ENCODE measurements at regions not wholly inside any gene's neighbourhood (a gene's known extent, or its start where the extent isn't known, plus 50 kb on each side); places are given as distances from the start of the nearest gene placed in this dataset.

DNA sequence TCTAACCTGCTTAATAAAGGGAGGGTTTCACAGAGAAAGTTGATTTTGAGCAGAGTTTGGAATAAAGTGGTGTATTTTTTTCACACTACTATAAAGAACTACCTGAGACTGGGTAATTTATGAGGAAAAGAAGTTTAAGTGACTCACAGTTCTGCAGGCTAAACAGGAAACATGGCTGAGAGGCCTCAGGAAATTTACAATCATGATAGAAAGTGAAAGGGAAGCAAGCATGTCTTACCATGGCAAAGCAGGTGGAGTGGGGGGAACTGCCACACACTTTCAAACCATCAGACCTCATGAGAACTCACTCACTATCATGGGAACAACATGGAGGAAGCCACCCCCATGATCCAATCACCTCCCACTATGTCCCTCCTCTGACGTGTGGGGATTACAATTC, 546.7 kb downstream of the EPHA4 start:
- Histone ChIP-seq H3K4me1 (ENCODE audit: control insufficient read depth, insufficient read depth, low read length) (no peaks in the 10 kb centered on the region), H3K36me3 (ENCODE audit: control insufficient read depth, insufficient read depth, low read length) (no peaks in the 10 kb centered on the region), H3K27me3 (ENCODE audit: control insufficient read depth, insufficient read depth, low read length) (no peaks in the 10 kb centered on the region), H3K9me3 (ENCODE audit: control insufficient read depth, insufficient read depth, low read length) (no peaks in the 10 kb centered on the region), H3K27ac (ENCODE audit: low read length) (no peak overlapping the region), H3K4me3 (ENCODE audit: low read length) (no peak overlapping the region)
- no peak for DNase-seq (ENCODE audit: low read depth, low spot score)
- WGBS (ENCODE audit: insufficient coverage, insufficient read length): no CpG with 5 or more reads among the region's 1 CpG

DNA sequence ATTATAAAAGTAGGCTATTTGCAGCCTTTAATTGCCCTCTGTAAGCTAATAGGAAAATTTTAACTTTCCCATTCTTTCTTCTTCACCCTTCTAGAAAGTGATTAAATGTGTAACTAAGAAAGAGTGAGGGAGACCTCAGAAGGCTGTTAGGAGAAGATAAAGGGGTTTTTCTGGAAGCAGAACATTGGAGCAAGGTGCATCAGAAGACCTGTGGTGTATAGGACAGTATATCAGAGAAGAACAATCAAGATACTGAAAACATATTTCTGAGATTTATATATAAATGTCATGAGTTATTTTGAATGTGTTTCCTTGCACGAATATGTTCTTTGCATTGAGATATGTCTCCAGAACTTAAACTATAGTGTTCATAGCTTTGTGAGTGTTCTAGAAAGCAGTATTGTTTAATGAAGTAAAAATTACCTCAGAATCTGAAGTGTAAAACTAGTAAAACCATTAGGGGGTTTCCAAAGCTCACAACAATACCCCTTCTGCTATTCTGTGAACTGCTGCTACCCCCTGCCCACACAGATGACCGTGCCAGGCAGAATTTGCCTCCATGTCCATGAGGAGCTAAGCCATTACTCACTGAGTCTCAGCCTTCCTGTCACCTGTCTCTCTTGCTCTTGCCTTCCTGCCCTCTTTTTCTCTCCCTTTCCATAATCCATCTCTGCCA, 537.9 kb downstream of the EPHA4 start:
- Histone ChIP-seq H3K36me3 (ENCODE audit: control insufficient read depth, insufficient read depth, low read length) (no peaks in the 10 kb centered on the region), H3K27me3 (ENCODE audit: control insufficient read depth, insufficient read depth, low read length) (no peaks in the 10 kb centered on the region), H3K4me3 (ENCODE audit: low read length) (no peak overlapping the region), H3K27ac (ENCODE audit: low read length) (no peak overlapping the region), H3K4me1 (ENCODE audit: control insufficient read depth, insufficient read depth, low read length) (no peaks in the 10 kb centered on the region), H3K9me3 (ENCODE audit: control insufficient read depth, insufficient read depth, low read length) (no peaks in the 10 kb centered on the region)
- no CpG with 5 or more reads among the region's 2 CpGs for WGBS (ENCODE audit: insufficient coverage, insufficient read length)
- DNase-seq (ENCODE audit: low read depth, low spot score): no peak

DNA sequence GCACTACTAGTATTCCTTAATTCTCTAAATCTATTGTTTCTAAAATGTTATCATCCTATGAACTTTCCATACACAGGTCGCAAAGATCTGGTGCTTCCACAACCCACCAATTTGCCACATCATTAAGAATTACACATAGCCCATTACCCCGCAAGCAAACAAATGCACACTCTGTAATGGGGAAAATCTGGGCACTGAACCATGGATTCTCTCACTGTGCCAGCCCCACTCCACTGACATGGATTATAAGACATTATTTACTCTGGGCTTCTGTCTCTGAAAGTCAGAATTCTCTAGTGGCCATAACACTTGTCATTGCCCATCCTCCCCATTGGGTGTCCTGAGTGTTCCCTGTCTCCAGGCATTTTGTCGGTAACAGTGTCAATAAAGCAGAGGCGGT, 537.1 kb downstream of the EPHA4 start:
- Histone ChIP-seq H3K4me3 (ENCODE audit: low read length) (no peak overlapping the region), H3K27me3 (ENCODE audit: control insufficient read depth, insufficient read depth, low read length) (no peaks in the 10 kb centered on the region), H3K4me1 (ENCODE audit: control insufficient read depth, insufficient read depth, low read length) (no peaks in the 10 kb centered on the region), H3K9me3 (ENCODE audit: control insufficient read depth, insufficient read depth, low read length) (no peaks in the 10 kb centered on the region), H3K36me3 (ENCODE audit: control insufficient read depth, insufficient read depth, low read length) (no peaks in the 10 kb centered on the region), H3K27ac (ENCODE audit: low read length) (no peak overlapping the region)
- no CpG with 5 or more reads among the region's 4 CpGs for WGBS (ENCODE audit: insufficient coverage, insufficient read length)
- no peak for DNase-seq (ENCODE audit: low read depth, low spot score)

GRCh38 chr2:221042926-221043325, 529.2 kb downstream of the EPHA4 start:
- no peaks in the 10 kb centered on the region for H3K9me3 ChIP-seq (ENCODE audit: control insufficient read depth, insufficient read depth, low read length)
- H3K36me3 ChIP-seq (ENCODE audit: control insufficient read depth, insufficient read depth, low read length): no peaks in the 10 kb centered on the region
- H3K4me3 ChIP-seq (ENCODE audit: low read length): no peak overlapping the region
- no peak overlapping the region for H3K27ac ChIP-seq (ENCODE audit: low read length)
- H3K27me3 ChIP-seq (ENCODE audit: control insufficient read depth, insufficient read depth, low read length): no peaks in the 10 kb centered on the region
- H3K4me1 ChIP-seq (ENCODE audit: control insufficient read depth, insufficient read depth, low read length): no peaks in the 10 kb centered on the region
- DNase-seq (ENCODE audit: low read depth, low spot score): no peak
- WGBS (ENCODE audit: insufficient coverage, insufficient read length): no CpG with 5 or more reads among the region's 6 CpGs

DNA sequence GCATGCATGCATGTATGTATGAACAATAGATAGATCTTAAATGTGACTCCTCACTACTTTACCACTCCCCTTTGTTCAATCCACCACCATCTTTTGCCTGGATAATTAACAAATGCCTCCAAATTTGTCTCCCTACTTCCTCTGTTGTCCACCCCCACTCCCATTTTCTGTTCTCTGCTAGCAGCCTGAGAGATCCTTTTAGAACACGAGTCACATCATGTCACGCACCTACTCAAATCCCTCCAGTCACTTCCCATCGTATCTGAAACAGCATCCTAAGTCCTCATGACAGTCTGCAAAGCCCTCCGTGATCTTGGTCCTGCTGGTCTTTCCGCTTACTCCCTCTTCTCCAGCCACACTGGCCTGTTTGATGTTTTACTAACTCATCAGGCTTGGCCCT, 527.3 kb downstream of the EPHA4 start:
- no peak overlapping the region for H3K4me3 ChIP-seq (ENCODE audit: low read length)
- WGBS (ENCODE audit: insufficient coverage, insufficient read length): no CpG with 5 or more reads among the region's 5 CpGs
- H3K4me1 ChIP-seq (ENCODE audit: control insufficient read depth, insufficient read depth, low read length): no peaks in the 10 kb centered on the region
- no peaks in the 10 kb centered on the region for H3K36me3 ChIP-seq (ENCODE audit: control insufficient read depth, insufficient read depth, low read length)
- H3K27me3 ChIP-seq (ENCODE audit: control insufficient read depth, insufficient read depth, low read length): no peaks in the 10 kb centered on the region
- H3K27ac ChIP-seq (ENCODE audit: low read length): no peak overlapping the region
- no peaks in the 10 kb centered on the region for H3K9me3 ChIP-seq (ENCODE audit: control insufficient read depth, insufficient read depth, low read length)
- no peak for DNase-seq (ENCODE audit: low read depth, low spot score)

DNA sequence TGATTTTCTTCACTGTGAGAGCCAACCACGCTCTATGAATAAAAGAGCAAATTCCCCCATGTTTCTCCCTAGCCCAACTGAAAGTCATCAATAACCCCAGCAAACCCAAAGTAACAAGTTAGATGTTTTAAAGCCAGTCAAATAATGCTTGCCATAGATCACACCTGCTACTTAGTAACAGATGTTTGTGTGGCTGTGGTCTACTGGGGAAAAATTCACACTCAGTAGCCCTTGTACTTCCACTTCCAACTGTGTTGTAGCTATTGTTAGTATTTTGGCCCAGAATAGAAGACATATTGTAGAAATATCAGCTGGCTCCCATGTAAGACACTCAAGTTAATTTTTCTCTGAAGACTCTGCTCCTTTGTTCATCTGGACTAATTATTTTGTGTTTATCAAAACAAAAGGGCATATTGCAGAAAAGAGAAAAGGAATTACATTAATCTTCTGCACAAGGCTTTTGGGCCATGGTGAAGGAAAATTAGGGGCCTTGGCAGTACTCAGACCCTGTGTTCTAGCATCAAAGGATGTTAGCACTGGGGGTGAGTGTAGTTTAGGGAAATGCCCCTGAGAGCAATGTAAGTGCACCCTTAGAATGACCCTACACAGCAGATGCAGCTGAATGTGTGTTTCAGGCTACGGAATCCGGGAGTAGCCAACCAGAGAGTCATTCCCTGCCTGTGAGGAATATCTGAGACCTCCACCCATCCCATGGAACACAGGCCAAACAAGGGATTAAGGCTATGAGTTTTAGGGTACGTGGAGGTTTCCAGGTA, 521.9 kb downstream of the EPHA4 start:
- no peaks in the 10 kb centered on the region for H3K27me3 ChIP-seq (ENCODE audit: control insufficient read depth, insufficient read depth, low read length)
- no peaks in the 10 kb centered on the region for H3K9me3 ChIP-seq (ENCODE audit: control insufficient read depth, insufficient read depth, low read length)
- H3K36me3 ChIP-seq (ENCODE audit: control insufficient read depth, insufficient read depth, low read length): no peaks in the 10 kb centered on the region
- no peaks in the 10 kb centered on the region for H3K4me1 ChIP-seq (ENCODE audit: control insufficient read depth, insufficient read depth, low read length)
- no CpG with 5 or more reads among the region's 4 CpGs for WGBS (ENCODE audit: insufficient coverage, insufficient read length)
- no peak overlapping the region for H3K4me3 ChIP-seq (ENCODE audit: low read length)
- no peak for DNase-seq (ENCODE audit: low read depth, low spot score)
- no peak overlapping the region for H3K27ac ChIP-seq (ENCODE audit: low read length)

GRCh38 chr2:221051162-221051561, 520.9 kb downstream of the EPHA4 start:
- DNase-seq (ENCODE audit: low read depth, low spot score): no peak
- no peaks in the 10 kb centered on the region for H3K4me1 ChIP-seq (ENCODE audit: control insufficient read depth, insufficient read depth, low read length)
- WGBS (ENCODE audit: insufficient coverage, insufficient read length): no CpG with 5 or more reads among the region's 8 CpGs
- no peaks in the 10 kb centered on the region for H3K27me3 ChIP-seq (ENCODE audit: control insufficient read depth, insufficient read depth, low read length)
- no peaks in the 10 kb centered on the region for H3K36me3 ChIP-seq (ENCODE audit: control insufficient read depth, insufficient read depth, low read length)
- no peaks in the 10 kb centered on the region for H3K9me3 ChIP-seq (ENCODE audit: control insufficient read depth, insufficient read depth, low read length)
- no peak overlapping the region for H3K4me3 ChIP-seq (ENCODE audit: low read length)
- H3K27ac ChIP-seq (ENCODE audit: low read length): no peak overlapping the region

DNA sequence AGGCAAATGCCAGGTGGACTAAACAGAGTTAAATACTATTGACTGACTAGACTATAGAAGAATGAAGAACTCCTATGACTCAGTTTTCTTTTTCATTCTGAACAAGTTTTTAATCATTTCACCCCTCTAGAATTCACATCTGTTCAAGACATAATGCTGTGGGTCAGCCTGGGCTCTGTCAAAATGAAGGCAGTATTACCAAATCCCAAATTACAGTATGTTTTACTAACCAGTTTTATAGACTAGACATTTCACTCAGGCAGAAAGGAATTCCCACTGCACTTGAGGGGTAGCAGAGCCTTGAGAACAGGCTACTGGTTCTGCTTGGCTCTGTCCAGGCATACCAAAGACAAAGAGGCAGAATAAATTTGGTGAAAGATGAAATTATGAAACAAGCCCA, 511.7 kb downstream of the EPHA4 start:
- no peaks in the 10 kb centered on the region for H3K36me3 ChIP-seq (ENCODE audit: control insufficient read depth, insufficient read depth, low read length)
- H3K4me1 ChIP-seq (ENCODE audit: control insufficient read depth, insufficient read depth, low read length): no peaks in the 10 kb centered on the region
- H3K27ac ChIP-seq (ENCODE audit: low read length): no peak overlapping the region
- no peak overlapping the region for H3K4me3 ChIP-seq (ENCODE audit: low read length)
- DNase-seq (ENCODE audit: low read depth, low spot score): no peak
- H3K27me3 ChIP-seq (ENCODE audit: control insufficient read depth, insufficient read depth, low read length): no peaks in the 10 kb centered on the region
- no peaks in the 10 kb centered on the region for H3K9me3 ChIP-seq (ENCODE audit: control insufficient read depth, insufficient read depth, low read length)

GRCh38 chr2:221063568-221063967, 508.5 kb downstream of the EPHA4 start:
- WGBS (ENCODE audit: insufficient coverage, insufficient read length): no CpG with 5 or more reads among the region's 3 CpGs
- Histone ChIP-seq H3K4me3 (ENCODE audit: low read length) (no peak overlapping the region), H3K36me3 (ENCODE audit: control insufficient read depth, insufficient read depth, low read length) (no peaks in the 10 kb centered on the region), H3K9me3 (ENCODE audit: control insufficient read depth, insufficient read depth, low read length) (no peaks in the 10 kb centered on the region), H3K4me1 (ENCODE audit: control insufficient read depth, insufficient read depth, low read length) (no peaks in the 10 kb centered on the region), H3K27me3 (ENCODE audit: control insufficient read depth, insufficient read depth, low read length) (no peaks in the 10 kb centered on the region), H3K27ac (ENCODE audit: low read length) (no peak overlapping the region)
- DNase-seq (ENCODE audit: low read depth, low spot score): no peak

DNA sequence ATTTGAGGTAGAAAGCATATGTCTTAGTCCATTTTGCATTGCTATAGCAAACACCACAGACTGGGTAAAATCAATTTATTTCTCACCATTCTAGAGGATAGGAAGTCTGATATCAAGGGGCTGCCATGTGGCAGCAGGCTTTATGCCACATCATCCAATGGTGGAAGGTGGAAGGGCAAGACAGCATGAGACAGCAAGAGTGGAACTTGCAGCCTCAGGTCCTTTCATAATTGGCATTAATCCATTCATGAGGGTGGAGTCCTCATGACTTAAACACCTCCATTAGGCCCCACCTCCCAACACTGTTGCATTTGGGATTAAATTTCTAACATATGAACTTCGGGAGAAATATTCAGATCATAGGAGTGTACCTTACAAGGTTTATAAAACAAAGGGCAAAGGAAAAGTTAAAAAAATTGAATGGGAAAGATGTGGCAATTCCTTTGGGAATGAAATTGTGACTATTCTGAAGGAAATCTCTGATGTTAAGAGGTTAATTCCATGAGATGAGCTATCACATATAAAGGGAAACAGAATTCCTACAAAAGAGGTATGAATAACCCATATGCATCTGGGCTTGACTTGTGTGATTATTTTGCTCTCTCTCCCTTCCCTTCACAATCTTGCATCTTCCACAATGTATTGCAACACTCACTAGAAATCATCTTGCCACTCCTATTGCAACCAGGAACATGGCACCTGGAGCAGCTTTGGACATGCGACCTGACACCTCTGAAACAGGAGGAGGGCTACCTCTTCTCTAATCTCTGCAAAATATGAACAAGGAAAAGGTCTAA, 507.8 kb downstream of the EPHA4 start:
- Histone ChIP-seq H3K27ac (ENCODE audit: low read length) (no peak overlapping the region), H3K36me3 (ENCODE audit: control insufficient read depth, insufficient read depth, low read length) (no peaks in the 10 kb centered on the region), H3K9me3 (ENCODE audit: control insufficient read depth, insufficient read depth, low read length) (no peaks in the 10 kb centered on the region), H3K27me3 (ENCODE audit: control insufficient read depth, insufficient read depth, low read length) (no peaks in the 10 kb centered on the region), H3K4me1 (ENCODE audit: control insufficient read depth, insufficient read depth, low read length) (no peaks in the 10 kb centered on the region), H3K4me3 (ENCODE audit: low read length) (no peak overlapping the region)
- WGBS (ENCODE audit: insufficient coverage, insufficient read length): no CpG with 5 or more reads among the region's 2 CpGs
- DNase-seq (ENCODE audit: low read depth, low spot score): no peak
